ENCODE measurements at regions not wholly inside any gene's neighbourhood (a gene's known extent, or its start where the extent isn't known, plus 50 kb on each side); places are given as distances from the start of the nearest gene placed in this dataset.

GRCh38 chr16:11473728-11474127 is 113.0 kb downstream of the LITAF start:
- no peak for DNase-seq (ENCODE audit: low read depth in 2 of 2, low spot score in 1 of 2)

- DNase-seq (ENCODE audit: low read depth in 2 of 2, low spot score in 1 of 2), result no peak
These were observed 112.0 kb downstream of the LITAF start for GRCh38 chr16:11474617-11475291.

DNA sequence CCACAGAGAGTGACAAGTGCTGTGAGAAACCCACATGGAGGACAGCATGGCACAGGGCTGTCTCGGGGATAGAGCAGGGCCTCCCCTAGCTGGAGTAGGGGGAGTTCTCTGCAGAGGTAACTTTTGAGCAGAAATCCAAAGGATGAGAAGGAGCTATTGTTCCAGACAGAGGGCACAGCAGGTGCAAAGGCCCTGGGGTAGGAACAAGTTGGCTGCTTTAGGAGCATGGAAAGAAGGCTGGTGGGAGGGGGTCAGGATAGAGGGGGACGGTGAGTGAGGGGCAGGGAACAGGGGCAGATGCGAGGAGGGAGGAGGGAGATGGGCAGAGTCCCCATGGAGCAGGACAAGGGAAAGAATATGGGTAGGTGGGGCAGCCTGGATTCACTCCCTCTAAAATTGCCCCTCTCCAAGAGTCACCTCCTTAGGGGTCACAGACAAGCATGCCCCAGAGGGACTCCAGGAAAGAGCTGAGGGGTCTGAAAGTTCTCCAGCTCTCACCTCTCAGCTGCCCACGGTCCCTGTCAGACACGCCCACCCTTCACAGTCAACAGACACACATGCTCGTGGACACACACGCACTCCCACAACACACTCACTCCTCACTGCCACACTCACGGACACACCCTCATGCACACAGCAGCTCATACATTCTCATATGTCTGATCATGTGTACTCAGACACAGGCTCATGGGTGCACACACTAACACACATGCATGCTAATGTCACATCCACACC is 110.7 kb downstream of the LITAF start:
- no peak for DNase-seq (ENCODE audit: low read depth in 2 of 2, low spot score in 1 of 2)

- DNase-seq (ENCODE audit: low read depth in 2 of 2, low spot score in 1 of 2), result no peak
These were observed 110.0 kb downstream of the LITAF start for GRCh38 chr16:11476676-11477075.

DNA sequence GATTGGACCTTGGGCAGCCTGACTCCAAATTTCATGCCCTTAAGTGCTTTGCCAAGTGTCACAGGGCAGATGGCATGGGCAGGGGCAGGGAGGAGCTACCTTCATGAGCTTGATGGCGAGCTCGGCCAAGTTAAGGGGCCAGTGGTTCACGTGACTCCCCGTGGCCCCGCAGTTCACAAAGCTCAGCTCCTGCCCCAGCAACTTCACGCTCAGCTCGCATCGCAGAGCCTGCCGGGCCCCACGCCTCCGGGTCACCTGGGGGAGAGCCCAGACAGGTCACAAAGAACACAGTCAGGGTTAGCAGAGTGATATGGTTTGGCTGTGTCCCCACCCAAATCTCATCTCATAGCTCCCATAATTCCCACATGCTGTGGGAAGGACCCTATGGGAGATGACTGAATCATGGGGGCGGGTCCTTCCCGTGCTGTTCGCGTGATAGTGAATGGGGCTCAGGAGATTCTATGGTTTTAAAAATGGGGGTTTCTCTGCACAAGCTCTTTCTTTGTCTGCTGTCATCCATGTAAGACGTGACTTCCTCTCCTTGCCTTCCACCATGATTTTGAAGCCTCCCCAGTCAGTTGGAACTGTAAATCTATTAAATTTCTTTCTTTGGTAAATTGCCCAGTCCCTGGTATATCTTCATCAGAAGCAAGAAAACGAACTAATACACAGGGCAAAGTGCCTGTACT is 108.1 kb downstream of the LITAF start:
- DNase-seq (ENCODE audit: low read depth in 2 of 2, low spot score in 1 of 2), result no peak

- no peak for DNase-seq (ENCODE audit: low read depth in 2 of 2, low spot score in 1 of 2)
These were observed 106.8 kb downstream of the LITAF start for GRCh38 chr16:11479916-11480315.

GRCh38 chr16:11480634-11481033 is 106.1 kb downstream of the LITAF start:
- no peak for DNase-seq (ENCODE audit: low read depth in 2 of 2, low spot score in 1 of 2)

DNA sequence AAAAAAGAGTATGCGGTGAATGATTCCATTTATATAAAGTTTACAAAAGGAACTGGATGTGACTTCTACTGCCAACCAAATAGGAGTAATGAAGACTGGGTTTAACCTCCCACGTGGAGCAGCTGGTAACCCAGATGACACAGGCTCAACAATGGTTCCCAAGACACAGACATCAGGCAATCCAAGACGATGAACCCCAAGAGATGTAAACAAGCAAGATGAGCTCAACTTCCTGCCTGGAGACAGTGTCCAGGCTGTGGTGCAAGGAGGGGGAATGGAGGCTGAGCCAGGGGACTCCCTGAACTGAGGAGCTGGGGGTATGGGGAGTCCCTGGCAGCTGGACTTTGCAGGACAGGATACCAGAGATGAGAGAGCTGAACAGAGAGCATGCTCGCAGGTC is 104.7 kb downstream of the LITAF start:
- DNase-seq (ENCODE audit: low read depth in 2 of 2, low spot score in 1 of 2), result no peak

GRCh38 chr16:11482946-11483748 is 103.6 kb downstream of the LITAF start:
- DNase-seq (ENCODE audit: low read depth in 2 of 2, low spot score in 1 of 2), result no peak

GRCh38 chr16:11484691-11485258 is 101.9 kb downstream of the LITAF start:
- no peak for DNase-seq (ENCODE audit: low read depth in 2 of 2, low spot score in 1 of 2)

DNA sequence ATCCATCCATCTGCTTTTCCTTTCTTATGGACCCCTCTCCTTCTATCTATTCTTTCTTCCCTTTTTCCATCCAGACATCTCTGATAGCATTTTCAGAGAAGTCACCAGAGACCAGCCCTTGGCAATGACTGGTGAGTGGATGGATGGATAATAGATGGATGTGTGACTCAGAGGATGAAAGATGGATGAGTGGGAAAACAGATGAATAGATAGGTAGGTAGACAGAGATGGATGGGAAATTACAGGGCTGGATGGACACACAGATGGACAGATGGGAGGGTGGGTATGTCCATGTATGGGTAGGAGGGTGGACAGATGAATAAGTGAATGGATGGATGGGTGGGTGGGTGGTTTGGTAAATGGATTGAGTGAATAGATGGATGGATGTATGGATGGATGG is 101.0 kb downstream of the LITAF start:
- no peak for DNase-seq (ENCODE audit: low read depth in 2 of 2, low spot score in 1 of 2)

GRCh38 chr16:11487289-11487688 is 99.4 kb downstream of the LITAF start:
- no peak for DNase-seq (ENCODE audit: low read depth in 2 of 2, low spot score in 1 of 2)

GRCh38 chr16:11488304-11488703 is 98.4 kb downstream of the LITAF start:
- DNase-seq (ENCODE audit: low read depth in 2 of 2, low spot score in 1 of 2), result no peak

- no peak for DNase-seq (ENCODE audit: low read depth in 2 of 2, low spot score in 1 of 2)
These were observed 95.2 kb downstream of the LITAF start for GRCh38 chr16:11491524-11491923.

- DNase-seq (ENCODE audit: low read depth in 2 of 2, low spot score in 1 of 2), result no peak
These were observed 93.8 kb downstream of the LITAF start for GRCh38 chr16:11492808-11493530.

DNA sequence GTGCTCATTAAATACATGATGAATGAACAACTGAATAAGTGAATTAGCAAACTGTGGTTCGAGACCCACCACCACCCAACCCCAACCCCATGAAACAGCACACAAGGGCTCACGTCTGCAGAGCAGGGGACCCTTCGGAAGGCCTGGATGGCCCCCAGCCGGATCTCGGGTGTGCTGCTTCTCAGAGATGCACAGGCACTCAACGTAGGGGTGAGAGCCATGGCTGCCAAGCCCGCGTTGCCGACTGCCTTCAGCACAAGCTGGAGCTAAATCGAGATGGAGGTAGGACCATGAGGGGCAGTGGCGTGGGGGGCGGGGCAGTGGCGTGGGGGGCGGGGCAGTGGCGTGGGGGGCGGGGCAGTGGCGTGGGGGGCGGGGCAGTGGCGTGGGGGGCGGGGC is 93.2 kb downstream of the LITAF start:
- DNase-seq (ENCODE audit: low read depth in 2 of 2, low spot score in 1 of 2), result no peak

DNA sequence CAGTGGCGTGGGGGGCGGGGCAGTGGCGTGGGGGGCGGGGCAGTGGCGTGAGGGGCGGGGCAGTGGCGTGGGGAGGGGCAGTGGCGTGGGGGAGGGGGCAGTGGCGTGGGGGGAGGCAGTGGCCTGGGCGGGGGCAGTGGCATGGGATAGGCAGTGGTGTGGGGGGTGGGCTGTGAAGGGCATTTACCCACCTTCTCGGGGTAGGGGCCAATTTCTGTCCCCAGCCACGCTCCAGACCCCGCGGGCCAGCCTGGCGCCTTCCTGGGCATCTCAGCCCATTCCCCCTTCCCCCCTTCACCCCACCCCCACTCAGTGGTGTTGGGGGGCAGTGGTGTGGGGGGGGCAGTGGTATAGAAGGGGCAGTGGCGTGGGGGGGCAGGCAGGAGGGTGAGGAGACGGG is 92.7 kb downstream of the LITAF start:
- DNase-seq (ENCODE audit: low read depth in 2 of 2, low spot score in 1 of 2), result no peak

- no peak for DNase-seq (ENCODE audit: low read depth in 2 of 2, low spot score in 1 of 2)
These were observed 92.3 kb downstream of the LITAF start for GRCh38 chr16:11494433-11494832.

DNA sequence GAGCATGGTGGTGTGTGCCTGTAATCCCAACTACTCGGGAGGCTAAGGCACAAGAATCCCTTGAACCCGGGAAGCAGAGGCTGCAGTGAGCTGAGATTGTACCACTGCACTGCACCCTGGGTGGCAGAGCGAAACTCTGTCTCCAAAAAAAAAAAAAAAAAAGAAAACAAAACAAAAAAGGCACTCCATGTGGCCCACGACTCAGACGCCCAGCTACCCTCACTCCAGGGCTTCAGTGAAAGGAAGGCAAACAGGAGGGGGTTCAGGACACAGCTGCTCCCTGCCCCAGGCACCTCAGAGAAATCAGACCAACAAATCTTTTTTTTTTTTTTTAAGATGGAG is 91.7 kb downstream of the LITAF start:
- no peak for DNase-seq (ENCODE audit: low read depth in 2 of 2, low spot score in 1 of 2)
